ENCODE measurements at regions not wholly inside any gene's neighbourhood (a gene's known extent, or its start where the extent isn't known, plus 50 kb on each side); places are given as distances from the start of the nearest gene placed in this dataset.

DNA sequence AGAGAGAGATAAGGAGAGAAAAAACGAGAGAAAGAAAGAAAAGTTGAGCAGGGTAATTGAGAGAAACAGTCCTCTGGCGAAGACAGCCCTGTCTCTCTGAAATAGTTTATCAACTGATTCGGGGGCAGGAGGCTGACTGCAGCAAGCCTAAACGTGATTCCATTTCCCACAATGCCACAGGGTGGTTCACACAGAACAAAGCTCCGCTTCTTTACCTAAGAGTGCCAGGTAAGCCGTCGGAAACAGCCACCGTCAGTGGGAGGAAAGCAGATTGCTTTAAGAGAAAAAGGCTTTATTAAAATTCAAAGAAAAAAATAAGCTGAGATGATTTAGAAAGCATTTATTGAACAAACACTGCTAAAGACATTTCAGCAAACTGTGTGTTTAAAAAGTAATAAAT is 271.4 kb upstream of the POU3F3 start:
- TF ChIP-seq, protein P1, sequence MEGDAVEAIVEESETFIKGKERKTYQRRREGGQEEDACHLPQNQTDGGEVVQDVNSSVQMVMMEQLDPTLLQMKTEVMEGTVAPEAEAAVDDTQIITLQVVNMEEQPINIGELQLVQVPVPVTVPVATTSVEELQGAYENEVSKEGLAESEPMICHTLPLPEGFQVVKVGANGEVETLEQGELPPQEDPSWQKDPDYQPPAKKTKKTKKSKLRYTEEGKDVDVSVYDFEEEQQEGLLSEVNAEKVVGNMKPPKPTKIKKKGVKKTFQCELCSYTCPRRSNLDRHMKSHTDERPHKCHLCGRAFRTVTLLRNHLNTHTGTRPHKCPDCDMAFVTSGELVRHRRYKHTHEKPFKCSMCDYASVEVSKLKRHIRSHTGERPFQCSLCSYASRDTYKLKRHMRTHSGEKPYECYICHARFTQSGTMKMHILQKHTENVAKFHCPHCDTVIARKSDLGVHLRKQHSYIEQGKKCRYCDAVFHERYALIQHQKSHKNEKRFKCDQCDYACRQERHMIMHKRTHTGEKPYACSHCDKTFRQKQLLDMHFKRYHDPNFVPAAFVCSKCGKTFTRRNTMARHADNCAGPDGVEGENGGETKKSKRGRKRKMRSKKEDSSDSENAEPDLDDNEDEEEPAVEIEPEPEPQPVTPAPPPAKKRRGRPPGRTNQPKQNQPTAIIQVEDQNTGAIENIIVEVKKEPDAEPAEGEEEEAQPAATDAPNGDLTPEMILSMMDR (IDR thresholded peaks at IDR 0.05; ENCODE audit: borderline replicate concordance, insufficient read depth, low read depth, low read length) = no peak
- H3K4me3 ChIP-seq (ENCODE audit: low read depth, low read length) = no peak overlapping the region

DNA sequence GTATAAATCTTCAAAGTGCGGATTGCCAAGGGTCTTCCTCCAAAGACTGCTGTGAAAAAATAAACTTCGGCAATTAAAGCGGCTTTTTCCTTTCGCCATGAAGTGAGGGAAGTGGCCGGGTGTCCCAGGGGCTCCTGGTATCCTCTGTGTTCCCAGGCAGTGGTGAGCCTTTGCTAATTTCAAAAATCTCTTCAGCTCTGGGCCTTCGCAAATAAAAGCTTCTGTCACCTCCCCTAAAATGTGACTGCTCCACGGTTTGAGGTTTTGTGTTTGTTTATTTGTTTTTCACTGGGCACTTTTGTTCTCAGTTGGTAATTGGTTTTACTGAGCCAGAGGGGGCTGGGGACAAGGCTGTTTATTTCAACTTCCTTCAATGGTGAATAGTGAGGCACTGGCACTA is 270.1 kb upstream of the POU3F3 start:
- TF ChIP-seq, protein P1 (IDR thresholded peaks at IDR 0.05; ENCODE audit: borderline replicate concordance, insufficient read depth, low read depth, low read length) = no peak
- no peak overlapping the region for H3K4me3 ChIP-seq (ENCODE audit: low read depth, low read length)

DNA sequence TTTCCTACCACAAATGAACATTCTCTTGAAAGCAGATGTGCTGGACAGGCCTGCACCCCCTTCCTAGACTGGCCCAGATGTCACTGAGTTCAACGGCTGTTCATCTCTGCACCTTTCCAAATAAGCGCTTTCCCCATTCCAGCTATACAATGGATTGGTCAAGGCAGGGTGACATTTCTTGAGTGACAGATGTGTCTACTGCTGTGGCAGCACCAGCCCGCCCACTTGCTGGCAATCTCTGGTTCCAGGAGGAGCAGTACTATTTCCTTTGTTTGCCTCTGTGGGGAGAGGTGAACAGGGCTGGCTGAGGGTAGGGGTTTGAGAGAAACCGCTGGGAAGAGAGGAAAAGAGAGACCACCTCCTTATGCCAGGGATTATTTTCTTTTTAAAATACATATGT is 269.5 kb upstream of the POU3F3 start:
- no peak overlapping the region for H3K4me3 ChIP-seq (ENCODE audit: low read depth, low read length)
- TF ChIP-seq, protein P1 (IDR thresholded peaks at IDR 0.05; ENCODE audit: borderline replicate concordance, insufficient read depth, low read depth, low read length) = no peak

DNA sequence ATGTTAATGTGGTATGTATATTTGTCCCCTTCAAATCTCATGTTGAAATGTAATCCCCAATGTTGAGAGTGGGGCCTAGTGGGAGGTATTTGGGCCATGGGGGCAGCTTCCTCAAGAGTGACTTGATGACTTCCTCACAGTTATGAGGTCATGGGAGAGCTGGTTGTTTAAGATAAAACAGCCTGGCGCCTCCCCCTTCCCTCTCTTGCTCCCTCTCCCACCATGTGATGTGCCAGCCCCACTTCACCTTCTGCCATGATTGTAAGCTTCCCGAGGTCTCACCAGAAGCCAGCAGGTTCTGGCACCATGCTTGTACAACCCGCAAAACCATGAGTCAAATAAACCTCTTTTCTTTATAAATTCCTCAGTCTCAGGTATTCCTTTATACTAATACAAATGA is 258.3 kb upstream of the POU3F3 start:
- TF ChIP-seq, protein P1 (IDR thresholded peaks at IDR 0.05; ENCODE audit: borderline replicate concordance, insufficient read depth, low read depth, low read length) = no peak
- H3K4me3 ChIP-seq (ENCODE audit: low read depth, low read length) = no peak overlapping the region

DNA sequence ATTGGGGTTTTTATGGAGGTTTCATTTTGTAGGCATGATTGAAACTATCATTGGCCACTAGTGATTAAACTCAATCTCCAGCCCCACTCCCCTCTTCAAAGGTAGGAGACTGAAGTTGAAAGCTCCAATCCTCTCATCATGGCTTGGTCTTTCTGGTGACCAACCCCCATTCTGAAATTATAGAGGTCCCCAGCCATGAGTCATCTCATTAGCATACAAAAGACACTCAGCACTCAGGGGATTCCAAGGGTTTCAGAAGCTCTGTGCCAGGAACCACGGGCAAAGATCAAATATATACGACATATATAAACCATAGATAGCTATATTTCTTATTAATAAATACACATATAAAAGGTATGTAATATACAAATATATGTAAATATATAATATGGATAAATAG is 256.0 kb upstream of the POU3F3 start:
- H3K4me3 ChIP-seq (ENCODE audit: low read depth, low read length) = no peak overlapping the region
- TF ChIP-seq, protein P1 (IDR thresholded peaks at IDR 0.05; ENCODE audit: borderline replicate concordance, insufficient read depth, low read depth, low read length) = no peak

DNA sequence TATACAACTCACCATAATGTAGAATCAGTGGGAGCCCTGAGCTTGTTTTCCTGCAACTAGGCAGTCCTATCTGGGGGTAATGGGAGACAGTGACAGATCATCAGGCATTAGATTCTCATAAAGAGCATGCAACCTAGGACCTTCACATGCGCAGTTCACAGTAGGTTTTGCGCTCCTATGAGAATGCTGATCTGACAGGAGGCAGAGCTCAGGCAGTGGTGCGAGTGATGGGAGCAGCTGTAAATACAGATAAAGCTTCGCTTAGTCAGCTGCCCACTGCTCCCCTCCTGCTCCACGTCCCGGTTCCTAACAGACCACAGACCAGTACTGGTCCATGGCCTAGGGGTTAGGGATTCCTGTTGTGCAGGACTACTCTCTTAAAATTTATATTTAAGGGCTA is 255.3 kb upstream of the POU3F3 start:
- no peak overlapping the region for H3K4me3 ChIP-seq (ENCODE audit: low read depth, low read length)
- TF ChIP-seq, protein P1 (IDR thresholded peaks at IDR 0.05; ENCODE audit: borderline replicate concordance, insufficient read depth, low read depth, low read length) = no peak

DNA sequence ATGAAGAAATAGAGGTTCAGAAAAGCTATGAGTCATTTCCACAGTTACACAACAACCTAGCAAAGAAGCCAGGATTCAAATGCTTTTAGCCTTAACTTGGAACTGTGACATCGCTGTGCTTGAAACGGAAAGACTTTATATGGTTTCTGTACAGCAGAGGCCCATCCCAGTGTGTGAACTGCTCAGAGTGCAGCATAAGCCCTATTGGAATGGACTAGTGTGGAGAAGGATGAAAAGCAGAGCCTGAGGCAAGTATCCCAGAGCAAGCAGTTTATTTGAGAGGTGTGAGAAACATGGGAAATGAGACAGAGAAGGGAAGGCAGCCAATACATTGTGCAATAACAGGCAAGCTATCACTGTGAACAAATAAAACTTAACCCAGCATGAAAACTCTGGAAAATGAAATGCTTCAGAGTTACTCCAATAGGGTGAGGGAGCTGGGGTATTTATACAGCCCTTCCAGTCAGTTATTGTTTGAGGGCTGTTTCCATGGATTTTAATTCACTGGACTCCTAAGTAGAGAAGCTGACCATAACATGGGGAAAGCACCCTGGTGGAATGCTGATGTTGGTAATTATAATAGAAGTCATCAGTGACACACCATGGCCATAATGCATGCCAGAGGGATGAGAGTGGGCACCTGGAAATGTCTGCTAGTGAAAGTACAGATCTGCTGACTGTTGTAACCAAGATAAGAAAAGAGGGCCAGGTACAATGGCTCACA is 254.0 kb upstream of the POU3F3 start:
- TF ChIP-seq, protein P1 (IDR thresholded peaks at IDR 0.05; ENCODE audit: borderline replicate concordance, insufficient read depth, low read depth, low read length) = no peak
- H3K4me3 ChIP-seq (ENCODE audit: low read depth, low read length) = no peak overlapping the region
